ENCODE measurements at regions not wholly inside any gene's neighbourhood (a gene's known extent, or its start where the extent isn't known, plus 50 kb on each side); places are given as distances from the start of the nearest gene placed in this dataset.

GRCh38 chr12:61107118-61107517, 1153.1 kb upstream of the USP15 start:
- Mint-ChIP-seq H3K9me3 (peaks cover 13% of the 10 kb centered on the region), H3K4me1 (ENCODE audit: low read depth) (no peaks in the 10 kb centered on the region), H3K27ac (no peak overlapping the region), H3K4me3 (no peak overlapping the region), H3K36me3 (ENCODE audit: low read depth) (no peaks in the 10 kb centered on the region), H3K27me3 (no peaks in the 10 kb centered on the region)
- DNase-seq = no peak
- intact Hi-C loops (cut with micrococcal nuclease) = no loop called here
- no peak for ATAC-seq
- no peak for TF ChIP-seq CTCF (IDR thresholded peaks at IDR 0.05)
- ChIA-PET POLR2A (no interaction called here), CTCF (no interaction called here)

- intact Hi-C loops (cut with micrococcal nuclease) = no loop called here
- ATAC-seq = no peak
- H3K27ac Mint-ChIP-seq = no peak overlapping the region
- ChIA-PET CTCF (no interaction called here), POLR2A (no interaction called here)
- no peaks in the 10 kb centered on the region for H3K27me3 Mint-ChIP-seq
- DNase-seq = no peak
- no peak overlapping the region for H3K4me3 Mint-ChIP-seq
- TF ChIP-seq CTCF (IDR thresholded peaks at IDR 0.05) = no peak
- peaks cover 23% of the 10 kb centered on the region for H3K9me3 Mint-ChIP-seq
- no peaks in the 10 kb centered on the region for H3K36me3 Mint-ChIP-seq (ENCODE audit: low read depth)
- no peaks in the 10 kb centered on the region for H3K4me1 Mint-ChIP-seq (ENCODE audit: low read depth)
Observed at GRCh38 chr12:61111218-61111617, 1149.0 kb upstream of the USP15 start.

GRCh38 chr12:61137677-61138414, 1122.4 kb upstream of the USP15 start:
- no peaks in the 10 kb centered on the region for H3K27me3 Mint-ChIP-seq
- ChIA-PET CTCF (no interaction called here), POLR2A (no interaction called here)
- TF ChIP-seq CTCF (IDR thresholded peaks at IDR 0.05) = no peak
- H3K4me3 Mint-ChIP-seq = no peak overlapping the region
- H3K27ac Mint-ChIP-seq = no peak overlapping the region
- H3K36me3 Mint-ChIP-seq (ENCODE audit: low read depth) = no peaks in the 10 kb centered on the region
- no peak for ATAC-seq
- H3K4me1 Mint-ChIP-seq (ENCODE audit: low read depth) = no peaks in the 10 kb centered on the region
- DNase-seq = no peak
- peaks cover 5% of the 10 kb centered on the region for H3K9me3 Mint-ChIP-seq
- intact Hi-C loops (cut with micrococcal nuclease) = no loop called here

GRCh38 chr12:61138415-61138759, 1121.8 kb upstream of the USP15 start:
- no peak for DNase-seq
- no peak overlapping the region for H3K27ac Mint-ChIP-seq
- CTCF ChIA-PET = no interaction called here
- no peak for ATAC-seq
- no peak for TF ChIP-seq CTCF (IDR thresholded peaks at IDR 0.05)
- H3K4me1 Mint-ChIP-seq (ENCODE audit: low read depth) = no peaks in the 10 kb centered on the region
- H3K9me3 Mint-ChIP-seq = peaks cover 5% of the 10 kb centered on the region
- no peaks in the 10 kb centered on the region for H3K36me3 Mint-ChIP-seq (ENCODE audit: low read depth)
- H3K27me3 Mint-ChIP-seq = no peaks in the 10 kb centered on the region
- POLR2A ChIA-PET = no interaction called here
- intact Hi-C loops (cut with micrococcal nuclease) = no loop called here
- no peak overlapping the region for H3K4me3 Mint-ChIP-seq

- ChIA-PET POLR2A (no interaction called here), CTCF (no interaction called here)
- no peaks in the 10 kb centered on the region for H3K27me3 Mint-ChIP-seq
- intact Hi-C loops (cut with micrococcal nuclease) = no loop called here
- no peaks in the 10 kb centered on the region for H3K4me1 Mint-ChIP-seq (ENCODE audit: low read depth)
- peaks cover 23% of the 10 kb centered on the region for H3K9me3 Mint-ChIP-seq
- H3K4me3 Mint-ChIP-seq = no peak overlapping the region
- no peak for TF ChIP-seq CTCF (IDR thresholded peaks at IDR 0.05)
- no peak for DNase-seq
- H3K27ac Mint-ChIP-seq = no peak overlapping the region
- H3K36me3 Mint-ChIP-seq (ENCODE audit: low read depth) = no peaks in the 10 kb centered on the region
- no peak for ATAC-seq
Observed at GRCh38 chr12:61161961-61162360, 1098.2 kb upstream of the USP15 start.
